ENCODE measurements at regions not wholly inside any gene's neighbourhood (a gene's known extent, or its start where the extent isn't known, plus 50 kb on each side); places are given as distances from the start of the nearest gene placed in this dataset.
A peak's percentile ranks its signal among the peaks of the same experiment; 100 is the strongest.

GRCh38 chr11:95337972-95338429, 107.0 kb upstream of the SESN3 start:
- Histone ChIP-seq H3K36me3 (ENCODE audit: control insufficient read depth in 2 of 2, insufficient read depth in 2 of 2, low read length in 1 of 2) (no peaks in the 10 kb centered on the region), H3K4me1 (ENCODE audit: control insufficient read depth in 2 of 2, insufficient read depth in 2 of 2, low read length in 1 of 2) (peaks cover 3 to 21% of the 10 kb centered on the region in 2 donors), H3K27ac (ENCODE audit: low read depth in 2 of 2, low read length in 1 of 2) (peak overlapping the region; percentile 79 to 89), H3K9me3 (ENCODE audit: control insufficient read depth in 2 of 2, insufficient read depth in 1 of 2, low read depth in 1 of 2, low read length in 1 of 2) (no peaks in the 10 kb centered on the region), H3K27me3 (ENCODE audit: control insufficient read depth in 1 of 2, insufficient read depth in 2 of 2, low read length in 2 of 2) (no peaks in the 10 kb centered on the region), H3K4me3 (ENCODE audit: low read depth in 1 of 2, low read length in 2 of 2) (no peak overlapping the region)
- 38 to 49% methylated on average over 2 of the region's 2 CpGs for WGBS, 2 donors

DNA sequence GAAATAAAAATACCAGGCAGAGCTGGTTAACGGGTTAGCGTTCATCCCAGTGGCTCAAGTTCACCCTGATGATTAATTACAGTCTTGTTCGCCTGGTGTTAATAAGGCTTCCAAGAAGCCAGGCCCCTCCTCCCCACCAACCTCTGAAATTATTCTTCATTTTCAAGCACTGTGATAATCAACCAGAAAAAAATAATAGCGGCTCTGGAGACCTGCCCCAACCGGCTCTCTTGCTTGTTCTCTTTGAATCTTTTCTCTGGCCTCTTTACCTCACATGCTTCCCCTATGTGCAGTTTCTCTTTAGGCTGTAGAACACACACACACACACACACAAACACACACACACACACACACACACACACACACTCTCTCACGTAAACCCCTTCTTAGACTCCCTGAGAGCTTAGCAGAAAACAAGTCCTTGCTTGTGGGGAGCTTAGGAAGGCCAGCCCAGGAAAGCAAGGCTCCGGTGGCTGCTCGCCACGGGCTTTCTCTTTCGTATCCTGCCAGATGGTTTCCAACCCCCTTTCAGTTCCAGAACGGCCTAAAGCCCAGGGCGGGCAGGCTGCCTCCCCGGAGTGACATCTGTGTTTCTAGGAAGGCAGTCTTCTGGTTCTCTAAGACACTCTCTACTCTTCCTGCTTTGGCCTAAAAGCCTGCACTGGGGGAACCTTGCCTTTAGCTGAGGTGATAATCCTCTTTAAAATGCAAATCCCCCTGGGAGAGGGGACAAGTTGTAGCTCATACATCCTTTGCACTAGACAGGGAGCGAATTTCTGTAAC, 106.4 kb upstream of the SESN3 start:
- H3K36me3 ChIP-seq (ENCODE audit: control insufficient read depth in 2 of 2, insufficient read depth in 2 of 2, low read length in 1 of 2): no peaks in the 10 kb centered on the region
- no peaks in the 10 kb centered on the region for H3K9me3 ChIP-seq (ENCODE audit: control insufficient read depth in 2 of 2, insufficient read depth in 1 of 2, low read depth in 1 of 2, low read length in 1 of 2)
- WGBS, 2 donors: 9 to 31% methylated on average over 14 of the region's 14 CpGs
- no peaks in the 10 kb centered on the region for H3K27me3 ChIP-seq (ENCODE audit: control insufficient read depth in 1 of 2, insufficient read depth in 2 of 2, low read length in 2 of 2)
- peak overlapping the region; percentile 79 to 89 for H3K27ac ChIP-seq (ENCODE audit: low read depth in 2 of 2, low read length in 1 of 2)
- peaks cover 3 to 21% of the 10 kb centered on the region in 2 donors for H3K4me1 ChIP-seq (ENCODE audit: control insufficient read depth in 2 of 2, insufficient read depth in 2 of 2, low read length in 1 of 2)
- peak overlapping the region in 1 of 2 donors; percentile 18 for H3K4me3 ChIP-seq (ENCODE audit: low read depth in 1 of 2, low read length in 2 of 2)

GRCh38 chr11:95335989-95336388, 105.0 kb upstream of the SESN3 start:
- no peaks in the 10 kb centered on the region for H3K36me3 ChIP-seq (ENCODE audit: control insufficient read depth in 2 of 2, insufficient read depth in 2 of 2, low read length in 1 of 2)
- no peaks in the 10 kb centered on the region for H3K27me3 ChIP-seq (ENCODE audit: control insufficient read depth in 1 of 2, insufficient read depth in 2 of 2, low read length in 2 of 2)
- no peak overlapping the region for H3K27ac ChIP-seq (ENCODE audit: low read depth in 2 of 2, low read length in 1 of 2)
- no peak overlapping the region for H3K4me3 ChIP-seq (ENCODE audit: low read depth in 1 of 2, low read length in 2 of 2)
- 84 to 95% methylated on average over 3 of the region's 3 CpGs for WGBS, 2 donors
- H3K4me1 ChIP-seq (ENCODE audit: control insufficient read depth in 2 of 2, insufficient read depth in 2 of 2, low read length in 1 of 2): peaks cover 3 to 15% of the 10 kb centered on the region in 2 donors
- H3K9me3 ChIP-seq (ENCODE audit: control insufficient read depth in 2 of 2, insufficient read depth in 1 of 2, low read depth in 1 of 2, low read length in 1 of 2): no peaks in the 10 kb centered on the region

- no peak overlapping the region for H3K27ac ChIP-seq (ENCODE audit: low read depth in 2 of 2, low read length in 1 of 2)
- WGBS, 2 donors: 81% methylated on average over 1 of the region's 1 CpG
These were observed 100.2 kb upstream of the SESN3 start for GRCh38 chr11:95331161-95331560.

GRCh38 chr11:95330302-95330701, 99.3 kb upstream of the SESN3 start:
- WGBS, 2 donors: 83 to 100% methylated on average over 1 of the region's 1 CpG
- H3K9me3 ChIP-seq (ENCODE audit: control insufficient read depth in 2 of 2, insufficient read depth in 1 of 2, low read depth in 1 of 2, low read length in 1 of 2): no peaks in the 10 kb centered on the region
- no peaks in the 10 kb centered on the region for H3K36me3 ChIP-seq (ENCODE audit: control insufficient read depth in 2 of 2, insufficient read depth in 2 of 2, low read length in 1 of 2)
- H3K27me3 ChIP-seq (ENCODE audit: control insufficient read depth in 1 of 2, insufficient read depth in 2 of 2, low read length in 2 of 2): no peaks in the 10 kb centered on the region
- no peak overlapping the region for H3K27ac ChIP-seq (ENCODE audit: low read depth in 2 of 2, low read length in 1 of 2)
- peaks cover 0 to 7% of the 10 kb centered on the region in 2 donors for H3K4me1 ChIP-seq (ENCODE audit: control insufficient read depth in 2 of 2, insufficient read depth in 2 of 2, low read length in 1 of 2)
- H3K4me3 ChIP-seq (ENCODE audit: low read depth in 1 of 2, low read length in 2 of 2): no peak overlapping the region

More at GRCh38 chr11:95331161-95331560, 100.2 kb upstream of the SESN3 start:
- Histone ChIP-seq H3K4me1 (ENCODE audit: control insufficient read depth in 2 of 2, insufficient read depth in 2 of 2, low read length in 1 of 2) (peaks cover 0 to 14% of the 10 kb centered on the region in 2 donors), H3K9me3 (ENCODE audit: control insufficient read depth in 2 of 2, insufficient read depth in 1 of 2, low read depth in 1 of 2, low read length in 1 of 2) (no peaks in the 10 kb centered on the region), H3K4me3 (ENCODE audit: low read depth in 1 of 2, low read length in 2 of 2) (no peak overlapping the region), H3K27me3 (ENCODE audit: control insufficient read depth in 1 of 2, insufficient read depth in 2 of 2, low read length in 2 of 2) (no peaks in the 10 kb centered on the region), H3K36me3 (ENCODE audit: control insufficient read depth in 2 of 2, insufficient read depth in 2 of 2, low read length in 1 of 2) (no peaks in the 10 kb centered on the region)

- Histone ChIP-seq H3K27me3 (ENCODE audit: control insufficient read depth in 1 of 2, insufficient read depth in 2 of 2, low read length in 2 of 2) (no peaks in the 10 kb centered on the region), H3K27ac (ENCODE audit: low read depth in 2 of 2, low read length in 1 of 2) (peak overlapping the region in 1 of 2 donors; percentile 17)
These were observed 96.4 kb upstream of the SESN3 start for GRCh38 chr11:95327273-95327948.

DNA sequence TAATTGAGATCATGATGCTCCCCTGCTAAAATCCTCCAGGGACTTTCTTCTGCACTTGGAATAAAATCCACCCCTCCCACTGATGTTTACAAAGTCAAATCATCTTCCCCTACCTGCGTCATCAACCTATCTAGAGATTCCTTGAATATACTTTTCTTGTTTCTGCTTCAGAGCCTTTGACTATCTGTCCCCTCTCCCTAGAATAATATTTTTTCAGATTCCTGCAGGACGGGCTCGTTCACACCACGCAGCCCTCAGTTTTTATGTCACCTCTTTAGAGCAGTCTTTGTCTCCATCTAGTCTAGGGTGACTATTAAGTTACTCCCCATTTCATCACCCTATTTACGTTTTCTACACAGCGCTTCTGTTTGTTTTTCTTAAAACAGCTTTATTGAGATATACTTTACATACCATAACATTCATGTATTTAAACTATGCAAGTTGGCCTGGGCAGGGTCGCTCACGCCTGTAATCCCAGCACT, 94.8 kb upstream of the SESN3 start:
- H3K36me3 ChIP-seq (ENCODE audit: control insufficient read depth in 2 of 2, insufficient read depth in 2 of 2, low read length in 1 of 2): no peaks in the 10 kb centered on the region
- H3K9me3 ChIP-seq (ENCODE audit: control insufficient read depth in 2 of 2, insufficient read depth in 1 of 2, low read depth in 1 of 2, low read length in 1 of 2): no peaks in the 10 kb centered on the region
- H3K27ac ChIP-seq (ENCODE audit: low read depth in 2 of 2, low read length in 1 of 2): no peak overlapping the region
- no peaks in the 10 kb centered on the region for H3K27me3 ChIP-seq (ENCODE audit: control insufficient read depth in 1 of 2, insufficient read depth in 2 of 2, low read length in 2 of 2)
- H3K4me3 ChIP-seq (ENCODE audit: low read depth in 1 of 2, low read length in 2 of 2): no peak overlapping the region
- H3K4me1 ChIP-seq (ENCODE audit: control insufficient read depth in 2 of 2, insufficient read depth in 2 of 2, low read length in 1 of 2): peaks cover 0 to 7% of the 10 kb centered on the region in 2 donors
- 92 to 93% methylated on average over 8 of the region's 8 CpGs for WGBS, 2 donors

More at GRCh38 chr11:95327273-95327948, 96.4 kb upstream of the SESN3 start:
- peaks cover 0 to 7% of the 10 kb centered on the region in 2 donors for H3K4me1 ChIP-seq (ENCODE audit: control insufficient read depth in 2 of 2, insufficient read depth in 2 of 2, low read length in 1 of 2)
- 28 to 39% methylated on average over 2 of the region's 2 CpGs for WGBS, 2 donors
- H3K9me3 ChIP-seq (ENCODE audit: control insufficient read depth in 2 of 2, insufficient read depth in 1 of 2, low read depth in 1 of 2, low read length in 1 of 2): no peaks in the 10 kb centered on the region
- no peaks in the 10 kb centered on the region for H3K36me3 ChIP-seq (ENCODE audit: control insufficient read depth in 2 of 2, insufficient read depth in 2 of 2, low read length in 1 of 2)
- H3K4me3 ChIP-seq (ENCODE audit: low read depth in 1 of 2, low read length in 2 of 2): no peak overlapping the region

DNA sequence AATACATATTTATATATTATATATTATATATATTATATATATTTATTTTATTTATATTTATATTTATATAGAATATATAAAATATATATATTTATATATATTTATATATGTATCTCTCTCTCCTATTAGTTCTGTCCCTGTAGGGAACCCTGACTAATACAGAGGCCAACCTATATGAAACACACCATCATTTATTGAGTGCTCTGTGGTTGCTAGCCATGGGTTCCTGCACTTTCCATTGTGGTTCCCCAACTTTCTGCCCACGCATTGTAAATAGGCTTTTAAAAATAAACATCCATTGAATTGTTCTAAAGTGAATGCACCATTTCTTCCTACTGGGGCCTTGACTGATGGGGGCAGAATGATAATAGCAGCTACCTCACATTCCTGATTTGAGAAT, 93.8 kb upstream of the SESN3 start:
- Histone ChIP-seq H3K9me3 (ENCODE audit: control insufficient read depth in 2 of 2, insufficient read depth in 1 of 2, low read depth in 1 of 2, low read length in 1 of 2) (no peaks in the 10 kb centered on the region), H3K27me3 (ENCODE audit: control insufficient read depth in 1 of 2, insufficient read depth in 2 of 2, low read length in 2 of 2) (no peaks in the 10 kb centered on the region)
- 80 to 81% methylated on average over 1 of the region's 1 CpG for WGBS, 2 donors

GRCh38 chr11:95322539-95322938, 91.5 kb upstream of the SESN3 start:
- Histone ChIP-seq H3K36me3 (ENCODE audit: control insufficient read depth in 2 of 2, insufficient read depth in 2 of 2, low read length in 1 of 2) (no peaks in the 10 kb centered on the region), H3K4me1 (ENCODE audit: control insufficient read depth in 2 of 2, insufficient read depth in 2 of 2, low read length in 1 of 2) (peaks cover 0 to 4% of the 10 kb centered on the region in 2 donors), H3K27ac (ENCODE audit: low read depth in 2 of 2, low read length in 1 of 2) (no peak overlapping the region), H3K27me3 (ENCODE audit: control insufficient read depth in 1 of 2, insufficient read depth in 2 of 2, low read length in 2 of 2) (no peaks in the 10 kb centered on the region), H3K9me3 (ENCODE audit: control insufficient read depth in 2 of 2, insufficient read depth in 1 of 2, low read depth in 1 of 2, low read length in 1 of 2) (no peaks in the 10 kb centered on the region), H3K4me3 (ENCODE audit: low read depth in 1 of 2, low read length in 2 of 2) (no peak overlapping the region)

More for the DNA sequence above, 93.8 kb upstream of the SESN3 start:
- no peak overlapping the region for H3K27ac ChIP-seq (ENCODE audit: low read depth in 2 of 2, low read length in 1 of 2)
- H3K4me3 ChIP-seq (ENCODE audit: low read depth in 1 of 2, low read length in 2 of 2): no peak overlapping the region
- peaks cover 0 to 4% of the 10 kb centered on the region in 2 donors for H3K4me1 ChIP-seq (ENCODE audit: control insufficient read depth in 2 of 2, insufficient read depth in 2 of 2, low read length in 1 of 2)
- H3K36me3 ChIP-seq (ENCODE audit: control insufficient read depth in 2 of 2, insufficient read depth in 2 of 2, low read length in 1 of 2): no peaks in the 10 kb centered on the region

All from esophagus (tissue), 2 donors.